Thyroid gland (tissue), 4 donors: ENCODE measurements at regions not wholly inside any gene's neighbourhood (a gene's known extent, or its start where the extent isn't known, plus 50 kb on each side); places are given as distances from the start of the nearest gene placed in this dataset.

Experiments used
- POLR2A ChIP-seq, 2 donors: fragments of 450-650 bp; IDR thresholded peaks; one replicate each; pipeline ENCODE4 v1.6.1; 2017; ENCODE audit warnings: antibody characterized with exemption in 2 of 2, mild to moderate bottlenecking in 2 of 2, moderate library complexity in 1 of 2
- TF ChIP-seq, protein P1 (sequence below), 6 experiments: fragments of 200-600 bp in 3 of 6; fragments of 450-650 bp in 3 of 6; sonication (generic) in 3 of 6; IDR thresholded peaks; one replicate each; pipeline ENCODE4 v1.5.1; 2016 to 2019; ENCODE audit warnings: antibody characterized with exemption in 6 of 6, mild to moderate bottlenecking in 2 of 6, inconsistent platforms in 1 of 6, moderate library complexity in 1 of 6

DNA sequence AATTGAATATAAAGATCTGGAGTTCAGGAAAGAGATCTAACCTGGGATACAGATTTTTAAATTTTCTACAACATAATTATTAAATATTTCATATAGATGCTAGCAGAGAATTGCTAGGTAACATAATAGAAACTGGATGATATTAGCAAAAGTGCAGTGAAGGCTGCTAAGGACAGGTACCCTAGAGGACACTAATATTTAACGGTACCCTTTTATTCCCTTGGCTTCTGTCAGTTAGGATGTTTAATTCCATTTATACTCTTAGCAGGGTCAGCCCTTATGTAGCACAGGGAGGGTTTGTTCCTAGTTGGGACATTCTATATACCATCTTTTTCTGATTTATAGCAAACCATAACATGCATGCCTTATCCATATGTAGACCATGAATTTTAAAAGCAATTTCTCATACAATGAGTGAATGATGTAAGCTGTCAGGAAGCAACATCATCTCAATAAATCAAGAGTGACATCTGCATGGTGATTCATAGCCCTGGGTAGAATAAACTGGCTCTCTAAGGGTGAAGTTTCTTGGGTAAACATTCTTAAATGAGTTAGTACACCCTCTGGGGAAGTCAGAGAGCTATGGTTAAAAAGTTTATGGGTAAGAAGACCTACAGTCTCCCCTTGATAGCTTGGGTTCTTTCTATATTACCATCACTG lies 404.4 kb upstream of the MGAT4C start:
- TF ChIP-seq, protein P1, sequence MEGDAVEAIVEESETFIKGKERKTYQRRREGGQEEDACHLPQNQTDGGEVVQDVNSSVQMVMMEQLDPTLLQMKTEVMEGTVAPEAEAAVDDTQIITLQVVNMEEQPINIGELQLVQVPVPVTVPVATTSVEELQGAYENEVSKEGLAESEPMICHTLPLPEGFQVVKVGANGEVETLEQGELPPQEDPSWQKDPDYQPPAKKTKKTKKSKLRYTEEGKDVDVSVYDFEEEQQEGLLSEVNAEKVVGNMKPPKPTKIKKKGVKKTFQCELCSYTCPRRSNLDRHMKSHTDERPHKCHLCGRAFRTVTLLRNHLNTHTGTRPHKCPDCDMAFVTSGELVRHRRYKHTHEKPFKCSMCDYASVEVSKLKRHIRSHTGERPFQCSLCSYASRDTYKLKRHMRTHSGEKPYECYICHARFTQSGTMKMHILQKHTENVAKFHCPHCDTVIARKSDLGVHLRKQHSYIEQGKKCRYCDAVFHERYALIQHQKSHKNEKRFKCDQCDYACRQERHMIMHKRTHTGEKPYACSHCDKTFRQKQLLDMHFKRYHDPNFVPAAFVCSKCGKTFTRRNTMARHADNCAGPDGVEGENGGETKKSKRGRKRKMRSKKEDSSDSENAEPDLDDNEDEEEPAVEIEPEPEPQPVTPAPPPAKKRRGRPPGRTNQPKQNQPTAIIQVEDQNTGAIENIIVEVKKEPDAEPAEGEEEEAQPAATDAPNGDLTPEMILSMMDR (IDR thresholded peaks at IDR 0.05), result no peak
- TF ChIP-seq POLR2A (IDR thresholded peaks at IDR 0.05), result no peak
